ENCODE measurements at regions not wholly inside any gene's neighbourhood (a gene's known extent, or its start where the extent isn't known, plus 50 kb on each side); places are given as distances from the start of the nearest gene placed in this dataset.

GRCh38 chr3:72586694-72587093, 261.6 kb downstream of the SHQ1 start:
- TF ChIP-seq MAFK (IDR thresholded peaks at IDR 0.05; ENCODE audit: low read depth, low read length) = no peak
- TF ChIP-seq RFX5 (IDR thresholded peaks at IDR 0.05; ENCODE audit: low read depth, low read length) = no peak

Measured in IMR-90 (cell line).